Thoracic aorta (tissue), 2 donors: ENCODE measurements at regions not wholly inside any gene's neighbourhood (a gene's known extent, or its start where the extent isn't known, plus 50 kb on each side); places are given as distances from the start of the nearest gene placed in this dataset.
A peak's percentile ranks its signal among the peaks of the same experiment; 100 is the strongest.

Experiments used
- ATAC-seq: fragments of 150-250 bp; one replicate; pipeline ENCODE4 v1.8.0; 2017; ENCODE audit warnings: low read depth; ENCODE audit not compliant: insufficient number of reproducible peaks, low FRiP score
- DNase-seq: peaks from one replicate; pipeline ENCODE4 v3.0.0-alpha.2; 2020; ENCODE audit warnings: low spot score
- H3K27ac ChIP-seq, 2 donors: fragments of 200-600 bp; sonication (generic); 1 replicate in 1 of 2; 2 replicates in 1 of 2; pipeline ENCODE4 v1.5.1; 2016; ENCODE audit warnings: mild to moderate bottlenecking in 2 of 2, moderate library complexity in 2 of 2
- H3K27me3 ChIP-seq: fragments of 200-600 bp; sonication (generic); replicated peaks from 2 replicates; pipeline ENCODE4 v1.6.0; 2016; ENCODE audit warnings: mild to moderate bottlenecking; ENCODE audit not compliant: insufficient read depth
- H3K36me3 ChIP-seq: fragments of 200-600 bp; sonication (generic); one replicate; pipeline ENCODE4 v1.5.1; 2016
- H3K4me1 ChIP-seq, 2 donors: fragments of 200-600 bp; sonication (generic); 1 replicate in 1 of 2; 2 replicates in 1 of 2; pipeline versions ENCODE4 v1.5.1 to v1.6.0; 2016; ENCODE audit warnings: low read depth in 2 of 2, mild to moderate bottlenecking in 1 of 2; ENCODE audit not compliant: control insufficient read depth in 1 of 2
- H3K4me3 ChIP-seq: fragments of 200-600 bp; sonication (generic); 2 replicates; pipeline ENCODE4 v1.5.1; 2016; ENCODE audit warnings: mild to moderate bottlenecking
- H3K9me3 ChIP-seq: fragments of 200-600 bp; sonication (generic); 2 replicates; pipeline ENCODE4 v1.5.1; 2016
- TF ChIP-seq, protein P1 (sequence below): fragments of 200-600 bp; sonication (generic); IDR thresholded peaks from one replicate; pipeline ENCODE4 v1.5.1; 2019; ENCODE audit warnings: antibody characterized with exemption

DNA sequence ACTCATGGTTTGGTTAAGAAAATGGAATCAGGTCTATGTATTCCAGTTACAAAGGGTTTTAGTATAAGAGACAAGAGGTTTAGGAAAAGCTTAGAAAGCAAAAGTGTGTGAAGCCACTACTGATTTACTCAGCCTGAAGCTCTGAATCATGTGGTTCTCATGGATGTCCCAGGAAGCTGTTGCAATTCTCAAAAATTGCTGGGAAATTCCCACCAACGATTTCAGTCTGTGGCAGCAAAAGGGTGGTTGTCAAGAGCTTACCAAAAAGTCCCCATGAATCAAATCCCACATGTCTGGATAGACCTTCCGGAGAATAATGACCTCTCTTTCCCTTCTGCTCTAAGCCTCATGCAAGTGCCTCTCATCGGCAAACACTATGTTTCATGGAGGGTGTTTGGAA is 929.9 kb downstream of the TLE4 start:
- DNase-seq, result no peak
- Histone ChIP-seq H3K27me3 (no peaks in the 10 kb centered on the region), H3K27ac (no peak overlapping the region), H3K9me3 (no peaks in the 10 kb centered on the region), H3K4me3 (no peak overlapping the region), H3K36me3 (no peaks in the 10 kb centered on the region), H3K4me1 (peaks cover 13 to 27% of the 10 kb centered on the region in 2 donors)
- TF ChIP-seq, protein P1, sequence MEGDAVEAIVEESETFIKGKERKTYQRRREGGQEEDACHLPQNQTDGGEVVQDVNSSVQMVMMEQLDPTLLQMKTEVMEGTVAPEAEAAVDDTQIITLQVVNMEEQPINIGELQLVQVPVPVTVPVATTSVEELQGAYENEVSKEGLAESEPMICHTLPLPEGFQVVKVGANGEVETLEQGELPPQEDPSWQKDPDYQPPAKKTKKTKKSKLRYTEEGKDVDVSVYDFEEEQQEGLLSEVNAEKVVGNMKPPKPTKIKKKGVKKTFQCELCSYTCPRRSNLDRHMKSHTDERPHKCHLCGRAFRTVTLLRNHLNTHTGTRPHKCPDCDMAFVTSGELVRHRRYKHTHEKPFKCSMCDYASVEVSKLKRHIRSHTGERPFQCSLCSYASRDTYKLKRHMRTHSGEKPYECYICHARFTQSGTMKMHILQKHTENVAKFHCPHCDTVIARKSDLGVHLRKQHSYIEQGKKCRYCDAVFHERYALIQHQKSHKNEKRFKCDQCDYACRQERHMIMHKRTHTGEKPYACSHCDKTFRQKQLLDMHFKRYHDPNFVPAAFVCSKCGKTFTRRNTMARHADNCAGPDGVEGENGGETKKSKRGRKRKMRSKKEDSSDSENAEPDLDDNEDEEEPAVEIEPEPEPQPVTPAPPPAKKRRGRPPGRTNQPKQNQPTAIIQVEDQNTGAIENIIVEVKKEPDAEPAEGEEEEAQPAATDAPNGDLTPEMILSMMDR, result no peak
- peak; percentile 72 for ATAC-seq

DNA sequence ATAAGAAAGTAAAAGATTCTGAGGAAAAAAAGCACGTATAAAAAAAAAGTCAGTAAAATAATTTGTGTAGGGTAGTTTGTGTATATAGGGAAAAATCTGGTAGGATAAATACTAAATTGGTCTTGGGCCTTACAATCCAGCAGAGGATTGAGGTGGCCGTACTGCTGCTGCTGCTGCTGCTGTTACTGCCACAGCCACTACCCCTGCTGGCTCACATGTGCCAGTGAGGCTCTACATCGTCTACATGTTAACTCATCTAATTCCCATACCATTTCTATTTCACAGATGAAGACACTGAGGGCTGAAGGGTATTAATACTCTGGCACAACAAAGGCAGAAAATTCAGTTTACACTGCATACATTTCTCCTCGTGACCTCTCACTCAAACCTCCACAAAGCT is 928.5 kb downstream of the TLE4 start:
- no peaks in the 10 kb centered on the region for H3K27me3 ChIP-seq
- no peak overlapping the region for H3K4me3 ChIP-seq
- no peaks in the 10 kb centered on the region for H3K36me3 ChIP-seq
- ATAC-seq (no peak), DNase-seq (no peak)
- H3K27ac ChIP-seq, result no peak overlapping the region
- H3K9me3 ChIP-seq, result no peaks in the 10 kb centered on the region
- H3K4me1 ChIP-seq, result peaks cover 13 to 26% of the 10 kb centered on the region in 2 donors
- TF ChIP-seq, protein P1, result no peak

DNA sequence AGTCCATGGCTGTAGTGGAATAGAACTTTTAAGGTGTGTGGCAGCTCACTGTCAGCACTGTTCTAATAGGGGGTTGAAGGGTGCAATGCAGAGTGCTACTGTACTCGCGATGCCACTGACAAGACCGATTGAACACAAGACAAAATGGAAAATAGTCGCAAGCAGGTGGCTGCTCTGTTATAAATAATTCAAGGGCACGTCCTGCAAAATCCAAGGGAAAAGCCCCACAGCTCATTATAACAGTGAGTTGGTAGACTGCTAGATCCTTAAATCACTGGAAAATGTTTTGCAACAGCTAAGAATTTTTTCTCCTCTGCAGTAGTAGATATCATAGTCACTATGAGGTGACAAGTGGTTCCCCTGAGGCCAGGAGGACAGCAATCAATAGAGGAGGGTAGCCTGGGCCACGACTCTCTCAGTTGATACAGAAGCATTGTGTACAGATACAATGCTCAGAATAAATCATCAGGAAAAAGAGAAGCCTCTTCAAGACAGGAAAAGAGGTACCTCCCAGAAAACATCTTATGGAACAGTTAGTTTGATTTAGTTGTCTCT is 926.3 kb downstream of the TLE4 start:
- ATAC-seq (no peak), DNase-seq (no peak)
- Histone ChIP-seq H3K27me3 (no peaks in the 10 kb centered on the region), H3K36me3 (no peaks in the 10 kb centered on the region), H3K9me3 (no peaks in the 10 kb centered on the region), H3K4me3 (no peak overlapping the region), H3K27ac (no peak overlapping the region), H3K4me1 (peaks cover 0 to 6% of the 10 kb centered on the region in 2 donors)
- TF ChIP-seq, protein P1, result no peak

DNA sequence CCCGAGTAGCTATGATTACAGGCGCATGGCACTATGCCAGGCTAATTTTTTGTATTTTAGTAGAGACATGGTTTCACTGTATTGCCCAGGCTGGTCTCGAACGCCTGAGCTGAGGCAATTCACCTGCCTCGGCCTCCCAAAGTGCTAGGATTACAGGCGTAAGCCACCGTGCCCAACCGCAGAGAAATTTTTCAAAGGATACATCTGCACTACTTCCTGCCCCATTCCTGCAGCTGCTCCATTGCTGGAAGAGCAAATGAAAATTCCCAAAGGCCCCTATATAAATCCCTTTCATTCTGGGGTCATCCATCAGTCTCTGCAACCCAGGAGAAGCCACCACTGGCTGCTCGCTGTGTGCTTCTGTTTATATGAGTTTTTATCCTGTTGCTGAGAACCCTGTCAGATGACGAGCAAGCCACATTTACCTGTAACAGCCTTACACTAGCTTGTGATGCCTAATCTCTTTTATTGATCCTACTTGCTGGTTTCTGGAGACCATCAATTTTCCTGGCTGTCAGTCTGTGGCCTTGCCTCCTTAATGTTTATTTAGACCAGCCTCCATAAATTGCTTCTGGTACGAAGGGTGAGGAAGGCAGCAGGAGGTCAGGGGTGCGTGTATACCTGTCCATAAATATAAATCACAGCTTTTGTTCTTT is 925.3 kb downstream of the TLE4 start:
- Histone ChIP-seq H3K4me1 (no peaks in the 10 kb centered on the region), H3K27me3 (no peaks in the 10 kb centered on the region), H3K9me3 (no peaks in the 10 kb centered on the region), H3K27ac (no peak overlapping the region), H3K36me3 (no peaks in the 10 kb centered on the region), H3K4me3 (no peak overlapping the region)
- DNase-seq (no peak), ATAC-seq (no peak)
- TF ChIP-seq, protein P1, result no peak

DNA sequence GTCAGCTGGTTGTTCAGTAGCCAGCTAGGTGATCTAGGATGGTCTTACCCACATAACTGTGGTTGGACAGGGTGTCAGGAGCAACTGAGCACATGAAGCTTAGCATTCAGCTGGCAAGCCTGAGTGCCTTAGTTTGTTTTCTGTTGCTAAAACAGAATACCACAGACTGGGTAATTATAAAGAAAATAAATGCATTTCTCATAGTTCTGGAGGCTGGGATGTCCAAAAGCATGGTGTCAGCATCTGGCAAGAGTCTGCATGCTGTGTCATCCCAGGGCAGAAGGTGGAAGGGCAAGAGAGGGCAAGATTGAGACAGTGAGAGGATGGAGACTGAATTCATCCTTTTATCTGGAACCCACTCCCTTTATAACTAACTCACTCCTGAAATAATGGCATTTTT is 921.5 kb downstream of the TLE4 start:
- ATAC-seq (no peak), DNase-seq (no peak)
- TF ChIP-seq, protein P1, result no peak
- no peaks in the 10 kb centered on the region for H3K9me3 ChIP-seq
- H3K27me3 ChIP-seq, result no peaks in the 10 kb centered on the region
- no peaks in the 10 kb centered on the region for H3K4me1 ChIP-seq
- no peaks in the 10 kb centered on the region for H3K36me3 ChIP-seq
- no peak overlapping the region for H3K27ac ChIP-seq
- no peak overlapping the region for H3K4me3 ChIP-seq
